SK-N-SH (cell line): ENCODE measurements at regions not wholly inside any gene's neighbourhood (a gene's known extent, or its start where the extent isn't known, plus 50 kb on each side); places are given as distances from the start of the nearest gene placed in this dataset.

Experiments
- CTCF ChIA-PET: fragments of 300-600, 350-600 bp; formaldehyde crosslinking; extraction: SDS; loops from one replicate; lab custom pipeline; 2021; lab: Yijun Ruan, JAX
- POLR2A ChIA-PET: fragments of 350-600 bp; sonication (Branson Sonifier 250); formaldehyde crosslinking; extraction: SDS; loops from one replicate; lab custom pipeline; 2020; ENCODE audit warnings: antibody characterized with exemption, inconsistent platforms; lab: Yijun Ruan, JAX
- DNase-seq: peaks from one replicate; pipeline ENCODE4 v3.0.0; 2012
- H2AFZ ChIP-seq: fragments of 200-600 bp; sonication (generic); 2 replicates; pipeline ENCODE4 v1.8.1; 2016; ENCODE audit warnings: antibody characterized with exemption, mild to moderate bottlenecking, low read depth
- H3F3A ChIP-seq: fragments of 200-600 bp; sonication (generic); replicated peaks from 2 replicates; pipeline ENCODE3; 2016; ENCODE audit warnings: antibody characterized with exemption, mild to moderate bottlenecking; ENCODE audit not compliant: insufficient read depth
- H3K27ac ChIP-seq, 2 experiments: fragments of 200-500 bp in 1 of 2; fragments of 200-600 bp in 1 of 2; sonication (Bioruptor generic) in 1 of 2; sonication (generic), shearing (Covaris generic) in 1 of 2; 2 replicates each; pipeline versions ENCODE4 v1.5.1 to v1.6.1; 2014 to 2016; ENCODE audit warnings: low read depth in 2 of 2, inconsistent platforms in 1 of 2, low read length in 1 of 2, mild to moderate bottlenecking in 1 of 2, mixed read lengths in 1 of 2
- H3K27me3 ChIP-seq: fragments of 200-600 bp; sonication (generic), shearing (Covaris generic); 2 replicates; pipeline ENCODE4 v1.6.1; 2016; ENCODE audit warnings: mixed run types; ENCODE audit not compliant: insufficient read depth
- H3K36me3 ChIP-seq, 2 experiments: fragments of 200-500 bp in 1 of 2; fragments of 200-600 bp in 1 of 2; sonication (Bioruptor generic) in 1 of 2; sonication (generic) in 1 of 2; replicated peaks in 1 of 2; 2 replicates each; pipeline versions ENCODE3 to v1.5.1; 2014 to 2016; ENCODE audit warnings: low read length in 1 of 2, mild to moderate bottlenecking in 1 of 2; ENCODE audit not compliant: insufficient read depth in 2 of 2, control insufficient read depth in 1 of 2
- H3K4me1 ChIP-seq, 2 experiments: fragments of 200-500 bp in 1 of 2; fragments of 200-600 bp in 1 of 2; sonication (Bioruptor generic) in 1 of 2; sonication (generic), shearing (Covaris generic) in 1 of 2; 2 replicates each; pipeline versions ENCODE4 v1.5.1 to v1.6.1; 2014 to 2016; ENCODE audit warnings: low read depth in 1 of 2, low read length in 1 of 2, mixed run types in 1 of 2; ENCODE audit not compliant: insufficient read depth in 2 of 2, control insufficient read depth in 1 of 2
- H3K4me2 ChIP-seq: fragments of 200-600 bp; sonication (generic), shearing (Covaris generic); 2 replicates; pipeline ENCODE4 v1.6.1; 2017; ENCODE audit warnings: mixed run types
- H3K4me3 ChIP-seq, 2 experiments: fragments of 200-500 bp in 1 of 2; fragments of 200-600 bp in 1 of 2; sonication (Bioruptor generic) in 1 of 2; sonication (generic), shearing (Covaris generic) in 1 of 2; 2 replicates each; pipeline versions ENCODE4 v1.5.1 to v1.8.1; 2014 to 2016; ENCODE audit warnings: low read depth in 2 of 2, inconsistent platforms in 1 of 2, low read length in 1 of 2, mild to moderate bottlenecking in 1 of 2, mixed read lengths in 1 of 2, moderate library complexity in 1 of 2
- H3K79me2 ChIP-seq: fragments of 200-600 bp; sonication (generic); 2 replicates; pipeline ENCODE4 v1.8.1; 2017; ENCODE audit warnings: mild to moderate bottlenecking; ENCODE audit not compliant: insufficient read depth
- H3K9ac ChIP-seq: fragments of 200-600 bp; sonication (generic); 2 replicates; pipeline ENCODE4 v1.6.1; 2017; ENCODE audit warnings: mixed run types
- H3K9me2 ChIP-seq: fragments of 200-600 bp; sonication (generic); 2 replicates; pipeline ENCODE4 v1.6.1; 2017; ENCODE audit warnings: mixed run types
- H3K9me3 ChIP-seq: fragments of 200-600 bp; sonication (generic); 2 replicates; pipeline ENCODE4 v1.6.1; 2017; ENCODE audit warnings: mixed run types, mild to moderate bottlenecking, moderate library complexity
- H4K20me1 ChIP-seq: fragments of 200-600 bp; sonication (generic); 2 replicates; pipeline ENCODE4 v1.6.1; 2017; ENCODE audit warnings: mild to moderate bottlenecking, mixed run types; ENCODE audit not compliant: insufficient read depth
- GABPA ChIP-seq: IDR thresholded peaks from 2 replicates; pipeline ENCODE4 v1.4.0; 2012; ENCODE audit warnings: low read depth, mild to moderate bottlenecking
- GATA2 ChIP-seq: sonication (generic); formaldehyde crosslinking; IDR thresholded peaks from 2 replicates; pipeline ENCODE4 v1.5.0; 2020; ENCODE audit warnings: mild to moderate bottlenecking, missing genetic modification reagents
- IRF3 ChIP-seq: fragments of 150-350 bp; IDR thresholded peaks from 2 replicates; pipeline ENCODE4 v1.6.1; 2016; ENCODE audit warnings: mild to moderate bottlenecking, low read depth, low read length
- JUND ChIP-seq: IDR thresholded peaks from 2 replicates; pipeline ENCODE4 v1.4.0; 2012
- MAX ChIP-seq: IDR thresholded peaks from 2 replicates; pipeline ENCODE4 v1.4.0; 2012; ENCODE audit warnings: low read depth
- MXI1 ChIP-seq: IDR thresholded peaks from 2 replicates; pipeline ENCODE4 v1.6.1; 2012; ENCODE audit warnings: mild to moderate bottlenecking, low read depth, low read length, improper control_type of control experiment
- NFIC ChIP-seq: IDR thresholded peaks from 2 replicates; pipeline ENCODE4 v1.4.0; 2012; ENCODE audit warnings: borderline replicate concordance
- PBX3 ChIP-seq: IDR thresholded peaks from 2 replicates; pipeline ENCODE4; 2012
- RCOR1 ChIP-seq: fragments of 150-350 bp; IDR thresholded peaks from 2 replicates; pipeline ENCODE4 v1.6.1; 2017; ENCODE audit warnings: antibody characterized with exemption, low read length
- REST ChIP-seq: IDR thresholded peaks from 2 replicates; pipeline ENCODE4 v1.6.1; 2012; ENCODE audit warnings: mild to moderate bottlenecking, low read depth, low read length, moderate library complexity
- RFX5 ChIP-seq: IDR thresholded peaks from 2 replicates; pipeline ENCODE4 v1.6.1; 2012; ENCODE audit warnings: mild to moderate bottlenecking, improper control_type of control experiment, low read length
- RXRA ChIP-seq: IDR thresholded peaks from 2 replicates; pipeline ENCODE4 v1.4.0; 2012; ENCODE audit warnings: low read depth, mild to moderate bottlenecking, borderline replicate concordance
- TAF1 ChIP-seq: IDR thresholded peaks from 2 replicates; pipeline ENCODE4 v1.6.1; 2012; ENCODE audit warnings: low read depth, mild to moderate bottlenecking, low read length, moderate library complexity, borderline replicate concordance
- TEAD4 ChIP-seq: IDR thresholded peaks from 2 replicates; pipeline ENCODE4 v1.4.0; 2012; ENCODE audit warnings: mild to moderate bottlenecking, borderline replicate concordance; ENCODE audit not compliant: insufficient read depth
- YY1 ChIP-seq: IDR thresholded peaks from 2 replicates; pipeline ENCODE4 v1.4.0; 2012; ENCODE audit warnings: low read depth, mild to moderate bottlenecking
- WGBS: methylation state at CpG from one replicate; pipeline ENCODE4 v1.1.6; 2017; ENCODE audit warnings: low lambda C conversion rate; 5-methylcytosine and 5-hydroxymethylcytosine counted together

- no peak overlapping the region for H3K9ac ChIP-seq
- no peaks in the 10 kb centered on the region for H3K79me2 ChIP-seq
- no peaks in the 10 kb centered on the region for H4K20me1 ChIP-seq
- no peak overlapping the region for H3K4me3 ChIP-seq
- DNase-seq = no peak
- H3K36me3 ChIP-seq = no peaks in the 10 kb centered on the region
- POLR2A ChIA-PET = no interaction called here
- CTCF ChIA-PET = no interaction called here
- H3K9me3 ChIP-seq = no peaks in the 10 kb centered on the region
- H3K4me1 ChIP-seq = no peaks in the 10 kb centered on the region
- no peaks in the 10 kb centered on the region for H3F3A ChIP-seq
- H3K27me3 ChIP-seq = no peaks in the 10 kb centered on the region
- no peak overlapping the region for H3K4me2 ChIP-seq
- TF ChIP-seq YY1 (no peak), MAX (no peak), RXRA (no peak), IRF3 (no peak), MXI1 (no peak), TAF1 (no peak), GABPA (no peak), TEAD4 (no peak), JUND (no peak), GATA2 (no peak), NFIC (no peak), PBX3 (no peak)
- WGBS = 19% methylated on average over 5 of the region's 5 CpGs
- no peak overlapping the region for H2AFZ ChIP-seq
- no peak overlapping the region for H3K27ac ChIP-seq
- H3K9me2 ChIP-seq = no peaks in the 10 kb centered on the region
These were observed 130.1 kb downstream of the EDEM1 start for GRCh38 chr3:5317557-5317956.

DNA sequence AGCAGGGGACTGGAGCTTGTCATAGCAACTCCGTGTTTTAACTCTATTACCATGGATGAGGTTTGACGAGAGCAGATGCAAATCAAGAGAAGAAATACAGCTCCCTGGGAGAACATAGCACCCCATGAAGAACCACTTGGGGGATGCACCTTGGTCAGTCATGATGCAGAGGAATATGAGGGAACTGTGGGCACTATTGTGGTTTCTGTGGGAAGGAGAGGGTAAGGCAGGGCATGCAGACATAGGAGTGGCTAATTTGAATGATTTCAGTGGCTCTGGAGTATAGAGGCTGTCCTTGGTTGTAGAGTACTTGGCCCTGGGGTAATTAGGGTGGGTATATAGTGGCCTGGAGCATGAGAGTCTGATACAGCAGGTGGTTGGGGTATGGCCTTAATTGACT lies 131.9 kb downstream of the EDEM1 start:
- WGBS = 5% methylated on average over 2 of the region's 2 CpGs
- no peaks in the 10 kb centered on the region for H3K4me1 ChIP-seq
- no peaks in the 10 kb centered on the region for H4K20me1 ChIP-seq
- no peaks in the 10 kb centered on the region for H3K9me2 ChIP-seq
- H3K27ac ChIP-seq = no peak overlapping the region
- H2AFZ ChIP-seq = no peak overlapping the region
- no peak for DNase-seq
- no peaks in the 10 kb centered on the region for H3K27me3 ChIP-seq
- ChIA-PET POLR2A (no interaction called here), CTCF (no interaction called here)
- no peaks in the 10 kb centered on the region for H3K9me3 ChIP-seq
- no peak overlapping the region for H3K4me2 ChIP-seq
- TF ChIP-seq RXRA (no peak), RCOR1 (no peak), REST (no peak), RFX5 (no peak)
- H3K36me3 ChIP-seq = no peaks in the 10 kb centered on the region
- no peak overlapping the region for H3K4me3 ChIP-seq
- H3F3A ChIP-seq = no peaks in the 10 kb centered on the region
- no peaks in the 10 kb centered on the region for H3K79me2 ChIP-seq
- no peak overlapping the region for H3K9ac ChIP-seq
